ENCODE measurements at regions not wholly inside any gene's neighbourhood (a gene's known extent, or its start where the extent isn't known, plus 50 kb on each side); places are given as distances from the start of the nearest gene placed in this dataset.

GRCh38 chr1:14508613-14509012, 89.9 kb upstream of the KAZN start:
- no peaks in the 10 kb centered on the region for H3F3A ChIP-seq (ENCODE audit: low read length, unreplicated experiment)
- no peaks in the 10 kb centered on the region for H3K36me3 ChIP-seq (ENCODE audit: low read depth, low read length)
- no peak overlapping the region for H3K4me3 ChIP-seq (ENCODE audit: low read length)
- TF ChIP-seq EZH2 (IDR thresholded peaks at IDR 0.05; ENCODE audit: low read length, unreplicated experiment) = no peak
- no peak for TF ChIP-seq EZH2phosphoT487 (IDR thresholded peaks at IDR 0.05; ENCODE audit: borderline replicate concordance, low read length)
- H3K9me3 ChIP-seq (ENCODE audit: low read length) = no peaks in the 10 kb centered on the region
- H4K20me1 ChIP-seq (ENCODE audit: low read length) = no peaks in the 10 kb centered on the region
- no peak overlapping the region for H2AFZ ChIP-seq (ENCODE audit: low read length)
- H3K4me2 ChIP-seq (ENCODE audit: low read length) = no peak overlapping the region
- no peak overlapping the region for H3K9ac ChIP-seq (ENCODE audit: low read length)
- no TSS peak for BruUV-seq (replicated peaks)
- H3K79me2 ChIP-seq (ENCODE audit: low read length) = no peaks in the 10 kb centered on the region
- ATAC-seq = no peak
- intact Hi-C loops (cut with micrococcal nuclease) = no loop called here
- H3K4me1 ChIP-seq (ENCODE audit: insufficient read depth, low read length) = no peaks in the 10 kb centered on the region
- H3K9me2 ChIP-seq (replicated peaks; ENCODE audit: low read length) = no peaks in the 10 kb centered on the region
- CTCF ChIA-PET = no interaction called here
- POLR2A ChIA-PET (ENCODE audit: unreplicated experiment) = no interaction called here
- DNase-seq = no peak
- no peaks in the 10 kb centered on the region for H3K27me3 ChIP-seq (ENCODE audit: low read length)
- no peak overlapping the region for H3K27ac ChIP-seq (ENCODE audit: low read length)

GRCh38 chr1:14511166-14511680, 87.3 kb upstream of the KAZN start:
- BruUV-seq (replicated peaks) = no TSS peak
- POLR2A ChIA-PET (ENCODE audit: unreplicated experiment) = no interaction called here
- H3F3A ChIP-seq (ENCODE audit: low read length, unreplicated experiment) = no peaks in the 10 kb centered on the region
- no peaks in the 10 kb centered on the region for H3K36me3 ChIP-seq (ENCODE audit: low read depth, low read length)
- TF ChIP-seq EZH2phosphoT487 (IDR thresholded peaks at IDR 0.05; ENCODE audit: borderline replicate concordance, low read length) (no peak), CTCF (conservative IDR thresholded peaks at IDR 0.05; ENCODE audit: low read depth, low read length) (no peak), EZH2 (IDR thresholded peaks at IDR 0.05; ENCODE audit: low read length, unreplicated experiment) (no peak)
- CTCF ChIA-PET = no interaction called here
- H3K27ac ChIP-seq (ENCODE audit: low read length) = no peak overlapping the region
- H2AFZ ChIP-seq (ENCODE audit: low read length) = no peak overlapping the region
- DNase-seq (no peak), ATAC-seq (no peak)
- H3K4me3 ChIP-seq (ENCODE audit: low read length) = no peak overlapping the region
- peaks cover 5% of the 10 kb centered on the region for H3K4me1 ChIP-seq (ENCODE audit: insufficient read depth, low read length)
- H3K79me2 ChIP-seq (ENCODE audit: low read length) = no peaks in the 10 kb centered on the region
- H3K9ac ChIP-seq (ENCODE audit: low read length) = no peak overlapping the region
- H4K20me1 ChIP-seq (ENCODE audit: low read length) = no peaks in the 10 kb centered on the region
- no peaks in the 10 kb centered on the region for H3K27me3 ChIP-seq (ENCODE audit: low read length)
- no peak overlapping the region for H3K4me2 ChIP-seq (ENCODE audit: low read length)
- intact Hi-C loops (cut with micrococcal nuclease) = no loop called here
- no peaks in the 10 kb centered on the region for H3K9me2 ChIP-seq (replicated peaks; ENCODE audit: low read length)
- no peaks in the 10 kb centered on the region for H3K9me3 ChIP-seq (ENCODE audit: low read length)

GRCh38 chr1:14511796-14512585, 86.5 kb upstream of the KAZN start:
- Histone ChIP-seq H3K27me3 (ENCODE audit: low read length) (no peaks in the 10 kb centered on the region), H3K4me1 (ENCODE audit: insufficient read depth, low read length) (peaks cover 12% of the 10 kb centered on the region), H3K9me3 (ENCODE audit: low read length) (peaks cover 6% of the 10 kb centered on the region), H3F3A (ENCODE audit: low read length, unreplicated experiment) (peaks cover 4% of the 10 kb centered on the region), H3K4me2 (ENCODE audit: low read length) (no peak overlapping the region), H3K27ac (ENCODE audit: low read length) (no peak overlapping the region), H3K9ac (ENCODE audit: low read length) (no peak overlapping the region), H3K79me2 (ENCODE audit: low read length) (no peaks in the 10 kb centered on the region), H2AFZ (ENCODE audit: low read length) (no peak overlapping the region), H3K4me3 (ENCODE audit: low read length) (no peak overlapping the region), H3K9me2 (replicated peaks; ENCODE audit: low read length) (no peaks in the 10 kb centered on the region), H4K20me1 (ENCODE audit: low read length) (no peaks in the 10 kb centered on the region), H3K36me3 (ENCODE audit: low read depth, low read length) (peaks cover 5% of the 10 kb centered on the region; the same call in 1 of the 2 replicates)
- CTCF ChIA-PET = no interaction called here
- DNase-seq (no peak), ATAC-seq (no peak)
- intact Hi-C loops (cut with micrococcal nuclease) = no loop called here
- no TSS peak for BruUV-seq (replicated peaks)
- POLR2A ChIA-PET (ENCODE audit: unreplicated experiment) = no interaction called here
- TF ChIP-seq EZH2 (IDR thresholded peaks at IDR 0.05; ENCODE audit: low read length, unreplicated experiment) (no peak), CTCF (conservative IDR thresholded peaks at IDR 0.05; ENCODE audit: low read depth, low read length) (no peak), EZH2phosphoT487 (IDR thresholded peaks at IDR 0.05; ENCODE audit: borderline replicate concordance, low read length) (no peak)
